ENCODE measurements at regions not wholly inside any gene's neighbourhood (a gene's known extent, or its start where the extent isn't known, plus 50 kb on each side); places are given as distances from the start of the nearest gene placed in this dataset.

GRCh38 chr1:101428562-101428961, 191.7 kb downstream of the S1PR1 start:
- H3K36me3 ChIP-seq: no peaks in the 10 kb centered on the region
- WGBS, 2 donors (ENCODE audit: low coverage in 1 of 2): 33 to 78% methylated on average over 1 of the region's 1 CpG
- ATAC-seq: no peak
- H3K4me1 ChIP-seq: no peaks in the 10 kb centered on the region
- no peak overlapping the region for H3K27ac ChIP-seq
- TF ChIP-seq EP300 (IDR thresholded peaks at IDR 0.05): no peak
- no peak for TF ChIP-seq CTCF (IDR thresholded peaks at IDR 0.05)
- TF ChIP-seq POLR2A (IDR thresholded peaks at IDR 0.05): no peak
- TF ChIP-seq POLR2AphosphoS5 (IDR thresholded peaks at IDR 0.05): no peak
- peaks cover 0 to 12% (median 0%) of the 10 kb centered on the region in 3 donors for H3K9me3 ChIP-seq
- no peaks in the 10 kb centered on the region for H3K27me3 ChIP-seq
- H3K4me3 ChIP-seq: no peak overlapping the region

GRCh38 chr1:101431956-101432510, 195.2 kb downstream of the S1PR1 start:
- WGBS, 2 donors (ENCODE audit: low coverage in 1 of 2): 71 to 79% methylated on average over 3 to 4 of the region's 4 CpGs
- ATAC-seq: no peak
- no peaks in the 10 kb centered on the region for H3K36me3 ChIP-seq
- no peak overlapping the region for H3K4me3 ChIP-seq
- peaks cover 0 to 9% (median 0%) of the 10 kb centered on the region in 3 donors for H3K9me3 ChIP-seq
- no peak overlapping the region for H3K27ac ChIP-seq
- H3K27me3 ChIP-seq: no peaks in the 10 kb centered on the region
- TF ChIP-seq POLR2A (IDR thresholded peaks at IDR 0.05): no peak
- no peak for TF ChIP-seq CTCF (IDR thresholded peaks at IDR 0.05)
- no peak for TF ChIP-seq POLR2AphosphoS5 (IDR thresholded peaks at IDR 0.05)
- TF ChIP-seq EP300 (IDR thresholded peaks at IDR 0.05): no peak
- H3K4me1 ChIP-seq: no peaks in the 10 kb centered on the region

GRCh38 chr1:101435831-101436511, 199.2 kb downstream of the S1PR1 start:
- Histone ChIP-seq H3K4me3 (no peak overlapping the region), H3K27ac (no peak overlapping the region), H3K36me3 (no peaks in the 10 kb centered on the region), H3K9me3 (no peaks in the 10 kb centered on the region), H3K27me3 (no peaks in the 10 kb centered on the region), H3K4me1 (peaks cover 0 to 8% (median 0%) of the 10 kb centered on the region in 3 donors)
- WGBS, 2 donors (ENCODE audit: low coverage in 1 of 2): 67 to 92% methylated on average over 2 to 4 of the region's 4 CpGs
- TF ChIP-seq CTCF (IDR thresholded peaks at IDR 0.05): no peak
- TF ChIP-seq POLR2AphosphoS5 (IDR thresholded peaks at IDR 0.05): no peak
- TF ChIP-seq POLR2A (IDR thresholded peaks at IDR 0.05): no peak
- no peak for TF ChIP-seq EP300 (IDR thresholded peaks at IDR 0.05)
- no peak for ATAC-seq

- ATAC-seq: no peak
These were observed 201.0 kb downstream of the S1PR1 start for GRCh38 chr1:101437800-101438199.

More at GRCh38 chr1:101437800-101438199, 201.0 kb downstream of the S1PR1 start:
- H3K27me3 ChIP-seq: no peaks in the 10 kb centered on the region
- H3K4me3 ChIP-seq: no peak overlapping the region
- H3K9me3 ChIP-seq: no peaks in the 10 kb centered on the region
- H3K4me1 ChIP-seq: peaks cover 0 to 8% (median 0%) of the 10 kb centered on the region in 3 donors
- no peak for TF ChIP-seq CTCF (IDR thresholded peaks at IDR 0.05)
- no peak for TF ChIP-seq POLR2AphosphoS5 (IDR thresholded peaks at IDR 0.05)
- no peak for TF ChIP-seq POLR2A (IDR thresholded peaks at IDR 0.05)
- no peak for TF ChIP-seq EP300 (IDR thresholded peaks at IDR 0.05)
- WGBS, 2 donors (ENCODE audit: low coverage in 1 of 2): 81% methylated on average over 1 of the region's 1 CpG; no CpG with 5 or more reads in 1 of the 2 donors
- no peaks in the 10 kb centered on the region for H3K36me3 ChIP-seq
- no peak overlapping the region for H3K27ac ChIP-seq

Measured in gastroesophageal sphincter (tissue), 4 donors.